H1 (cell line): ENCODE measurements at regions not wholly inside any gene's neighbourhood (a gene's known extent, or its start where the extent isn't known, plus 50 kb on each side); places are given as distances from the start of the nearest gene placed in this dataset.

ENCODE experiments used
- CTCF ChIA-PET: fragments of 300-600 bp; sonication (Branson Sonifier 250); formaldehyde crosslinking; loops from one replicate; lab custom pipeline; 2021; ENCODE audit not compliant: partially characterized antibody; lab: Charles Lee
- POLR2A ChIA-PET: fragments of 300-600 bp; sonication (Branson Sonifier 250); formaldehyde crosslinking; loops from one replicate; lab custom pipeline; 2021; ENCODE audit warnings: inconsistent platforms; ENCODE audit not compliant: partially characterized antibody; lab: Charles Lee
- DNase-seq, 2 experiments: peaks; one replicate each; pipeline versions ENCODE4 v3.0.0 to v3.0.0-alpha.2; 2010 to 2022; ENCODE audit warnings: low spot score in 2 of 2, low read depth in 1 of 2, mixed read lengths in 1 of 2
- FAIRE-seq: peaks from 2 replicates; lab custom pipeline; 2011; peaks lifted over from hg19 to GRCh38; lab: Jason Lieb, UNC
- H2AFZ ChIP-seq: 2 replicates; pipeline ENCODE4 v1.8.1; 2012; ENCODE audit warnings: low read length, inconsistent platforms
- H2AK5ac ChIP-seq: 2 replicates; pipeline ENCODE4 v1.6.1; 2013; ENCODE audit warnings: low read depth, low read length
- H2BK120ac ChIP-seq: replicated peaks from 2 replicates; pipeline ENCODE3; 2013; ENCODE audit warnings: low read depth, low read length, inconsistent platforms
- H2BK12ac ChIP-seq: 2 replicates; pipeline ENCODE4 v1.6.1; 2013; ENCODE audit warnings: low read depth, low read length
- H2BK15ac ChIP-seq: 2 replicates; pipeline ENCODE4 v1.6.1; 2013; ENCODE audit warnings: low read length
- H2BK20ac ChIP-seq: 2 replicates; pipeline ENCODE4 v1.6.1; 2013; ENCODE audit warnings: low read length
- H2BK5ac ChIP-seq: 2 replicates; pipeline ENCODE4 v1.6.1; 2013; ENCODE audit warnings: low read depth, low read length
- H3K14ac ChIP-seq: 2 replicates; pipeline ENCODE4 v1.6.1; 2013; ENCODE audit warnings: inconsistent platforms; ENCODE audit not compliant: insufficient read length
- H3K18ac ChIP-seq: 2 replicates; pipeline ENCODE4 v1.6.1; 2013; ENCODE audit warnings: low read length; ENCODE audit errors: extremely low read depth
- H3K23ac ChIP-seq: 2 replicates; pipeline ENCODE4 v1.6.1; 2013; ENCODE audit warnings: inconsistent platforms; ENCODE audit not compliant: insufficient read length
- H3K23me2 ChIP-seq: 2 replicates; pipeline ENCODE4 v1.6.1; 2013; ENCODE audit warnings: low read depth, low read length
- H3K27ac ChIP-seq: 2 replicates; pipeline ENCODE4 v1.6.1; 2011; ENCODE audit warnings: low read depth, low read length, inconsistent platforms
- H3K27me3 ChIP-seq, 4 experiments: replicated peaks in 1 of 4; 1 replicate in 1 of 4; 2 replicates in 3 of 4; pipeline versions ENCODE4 v1.6.1 to v1.8.1; 2011 to 2013; ENCODE audit warnings: low read length in 3 of 4, mild to moderate bottlenecking in 3 of 4, inconsistent platforms in 2 of 4, mixed read lengths in 2 of 4, moderate library complexity in 1 of 4; ENCODE audit not compliant: control insufficient read depth in 3 of 4, insufficient read depth in 3 of 4; ENCODE audit errors: extremely low read depth in 1 of 4
- H3K36me3 ChIP-seq, 4 experiments: 2 replicates each; pipeline versions ENCODE4 v1.6.1 to v1.8.1; 2011 to 2013; ENCODE audit warnings: mild to moderate bottlenecking in 4 of 4, low read length in 3 of 4, moderate library complexity in 2 of 4, control low read depth in 1 of 4, inconsistent platforms in 1 of 4; ENCODE audit not compliant: insufficient read depth in 4 of 4, control insufficient read depth in 2 of 4
- H3K4ac ChIP-seq: replicated peaks from 2 replicates; pipeline ENCODE3; 2013; ENCODE audit warnings: low read length, low read depth, mixed read lengths, inconsistent platforms; ENCODE audit not compliant: insufficient read length
- H3K4me1 ChIP-seq, 4 experiments: replicated peaks in 1 of 4; 1 replicate in 1 of 4; 2 replicates in 3 of 4; pipeline versions ENCODE4 v1.6.1 to v1.8.1; 2011 to 2013; ENCODE audit warnings: low read length in 3 of 4, inconsistent platforms in 2 of 4, mixed read lengths in 1 of 4; ENCODE audit not compliant: insufficient read depth in 4 of 4, control insufficient read depth in 3 of 4
- H3K4me2 ChIP-seq, 2 experiments: 2 replicates each; pipeline versions ENCODE4 v1.6.1 to v1.8.1; 2011 to 2013; ENCODE audit warnings: low read depth in 2 of 2, low read length in 2 of 2, control low read depth in 1 of 2, inconsistent platforms in 1 of 2, mild to moderate bottlenecking in 1 of 2; ENCODE audit not compliant: insufficient read depth in 1 of 2
- H3K4me3 ChIP-seq, 4 experiments: fragments of 200-600, 300-600 bp in 1 of 4; sonication (generic), shearing (Covaris generic), sonication (Bioruptor Twin) in 1 of 4; 2 replicates each; pipeline versions ENCODE4 v1.5.1 to v1.8.1; 2011 to 2016; ENCODE audit warnings: low read length in 4 of 4, low read depth in 3 of 4, control low read depth in 2 of 4, inconsistent platforms in 2 of 4, mild to moderate bottlenecking in 2 of 4, mixed read lengths in 1 of 4, moderate library complexity in 1 of 4; ENCODE audit not compliant: insufficient read depth in 2 of 4; ENCODE audit errors: extremely low read depth in 1 of 4
- H3K56ac ChIP-seq: replicated peaks from 2 replicates; pipeline ENCODE3; 2013; ENCODE audit warnings: low read depth, mild to moderate bottlenecking, mixed read lengths, low read length, inconsistent platforms; ENCODE audit not compliant: insufficient read length
- H3K79me1 ChIP-seq: 2 replicates; pipeline ENCODE4 v1.6.1; 2013; ENCODE audit warnings: low read depth, low read length, control low read depth
- H3K79me2 ChIP-seq, 2 experiments: 2 replicates each; pipeline versions ENCODE4 v1.6.1 to v1.8.1; 2012 to 2013; ENCODE audit warnings: low read length in 2 of 2, mild to moderate bottlenecking in 2 of 2, inconsistent platforms in 1 of 2; ENCODE audit not compliant: insufficient read depth in 2 of 2, control insufficient read depth in 1 of 2
- H3K9ac ChIP-seq, 4 experiments: replicated peaks in 1 of 4; 1 replicate in 1 of 4; 2 replicates in 3 of 4; pipeline versions ENCODE4 v1.6.1 to v1.8.1; 2011 to 2013; ENCODE audit warnings: low read depth in 3 of 4, low read length in 3 of 4, control low read depth in 2 of 4, mild to moderate bottlenecking in 2 of 4, moderate library complexity in 2 of 4, inconsistent platforms in 1 of 4; ENCODE audit errors: extremely low read depth in 1 of 4
- H3K9me3 ChIP-seq, 2 experiments: 2 replicates each; pipeline versions ENCODE4 v1.6.1 to v1.8.1; 2012 to 2013; ENCODE audit warnings: mild to moderate bottlenecking in 2 of 2, moderate library complexity in 2 of 2, control low read depth in 1 of 2, inconsistent platforms in 1 of 2, low read depth in 1 of 2, low read length in 1 of 2, mixed read lengths in 1 of 2; ENCODE audit not compliant: insufficient read depth in 2 of 2
- H4K20me1 ChIP-seq, 2 experiments: replicated peaks in 1 of 2; 2 replicates each; pipeline versions ENCODE3 to v1.8.1; 2011 to 2013; ENCODE audit warnings: inconsistent platforms in 2 of 2, low read length in 2 of 2, mild to moderate bottlenecking in 1 of 2; ENCODE audit not compliant: insufficient read depth in 2 of 2, control insufficient read depth in 1 of 2
- H4K5ac ChIP-seq: 2 replicates; pipeline ENCODE4 v1.6.1; 2013; ENCODE audit warnings: low read length, low read depth, mixed read lengths, inconsistent platforms; ENCODE audit not compliant: insufficient read length
- H4K8ac ChIP-seq: 2 replicates; pipeline ENCODE4 v1.8.0; 2013; ENCODE audit warnings: mild to moderate bottlenecking, moderate library complexity, low read length, inconsistent platforms; ENCODE audit not compliant: insufficient read depth; ENCODE audit errors: extremely low read depth
- H4K91ac ChIP-seq: replicated peaks from 2 replicates; pipeline ENCODE3; 2013; ENCODE audit warnings: low read length, mixed read lengths, inconsistent platforms; ENCODE audit not compliant: insufficient read length
- CHD2 ChIP-seq: IDR thresholded peaks from 2 replicates; pipeline ENCODE4 v1.6.1; 2012; ENCODE audit warnings: low read length, improper control_type of control experiment
- FOSL1 ChIP-seq: IDR thresholded peaks from 2 replicates; pipeline ENCODE4 v1.6.1; 2011; ENCODE audit warnings: mild to moderate bottlenecking, low read depth, low read length, moderate library complexity; ENCODE audit not compliant: insufficient read depth
- HDAC6 ChIP-seq: IDR thresholded peaks from one replicate; pipeline ENCODE4 v1.7.1; 2012; ENCODE audit warnings: low read depth, mild to moderate bottlenecking, inconsistent platforms, low read length, moderate library complexity
- JUN ChIP-seq: IDR thresholded peaks from 2 replicates; pipeline ENCODE4 v1.6.1; 2011; ENCODE audit warnings: low read depth, mild to moderate bottlenecking, improper control_type of control experiment, low read length
- KDM1A ChIP-seq: fragments of 200-600, 300-600 bp; sonication (generic); IDR thresholded peaks from 2 replicates; pipeline ENCODE4 v1.7.1; 2016; ENCODE audit warnings: mild to moderate bottlenecking, low read length, borderline replicate concordance
- RAD21 ChIP-seq, 2 experiments: IDR thresholded peaks in 1 of 2; conservative IDR thresholded peaks in 1 of 2; 2 replicates each; pipeline ENCODE4 v1.6.1; 2011; ENCODE audit warnings: low read depth in 2 of 2, low read length in 2 of 2, improper control_type of control experiment in 1 of 2, inconsistent platforms in 1 of 2, mild to moderate bottlenecking in 1 of 2, moderate library complexity in 1 of 2
- RNF2 ChIP-seq: fragments of 200-900, 300-1000 bp; sonication (generic); IDR thresholded peaks from 2 replicates; pipeline ENCODE4 v1.7.1; 2016; ENCODE audit warnings: borderline replicate concordance, low read depth, mild to moderate bottlenecking, antibody characterized with exemption, low read length; ENCODE audit not compliant: poor library complexity, severe bottlenecking; ENCODE audit errors: missing control alignments
- SIRT6 ChIP-seq: IDR thresholded peaks from one replicate; pipeline ENCODE4 v1.7.1; 2012; ENCODE audit warnings: low read length, inconsistent platforms
- TBP ChIP-seq: IDR thresholded peaks from 2 replicates; pipeline ENCODE4 v1.6.1; 2011; ENCODE audit warnings: low read depth, low read length, improper control_type of control experiment
- WGBS, 2 experiments: shearing (Covaris generic) in 1 of 2; methylation state at CpG; one replicate each; pipeline versions ENCODE4 v1.1.6 to v1.1.7; 2013 to 2015; ENCODE audit warnings: low lambda C conversion rate in 2 of 2, mixed read lengths in 2 of 2, inconsistent platforms in 1 of 2, low coverage in 1 of 2, missing lambda C conversion rate in 1 of 2; ENCODE audit not compliant: insufficient replicate concordance in 2 of 2, insufficient coverage in 1 of 2, insufficient read length in 1 of 2; ENCODE audit errors: extremely low coverage in 1 of 2, missing lambda C conversion rate in 1 of 2; 5-methylcytosine and 5-hydroxymethylcytosine counted together

- Histone ChIP-seq H3K9ac (no peak overlapping the region), H4K8ac (no peak overlapping the region; the same call in 1 of the 2 replicates), H2BK5ac (no peak overlapping the region), H3K56ac (no peak overlapping the region), H3K14ac (no peak overlapping the region), H3K79me1 (no peaks in the 10 kb centered on the region), H2AK5ac (no peak overlapping the region), H3K23me2 (no peaks in the 10 kb centered on the region), H3K79me2 (no peaks in the 10 kb centered on the region), H3K4ac (no peak overlapping the region), H4K5ac (no peak overlapping the region), H3K18ac (no peak overlapping the region), H2BK120ac (no peak overlapping the region), H3K36me3 (no peaks in the 10 kb centered on the region), H2BK12ac (no peak overlapping the region), H3K4me2 (no peak overlapping the region), H3K27ac (no peak overlapping the region), H2BK15ac (no peak overlapping the region), H3K9me3 (no peaks in the 10 kb centered on the region), H3K23ac (no peak overlapping the region), H3K27me3 (no peaks in the 10 kb centered on the region), H4K20me1 (no peaks in the 10 kb centered on the region), H2BK20ac (no peak overlapping the region), H4K91ac (no peak overlapping the region), H2AFZ (no peak overlapping the region), H3K4me3 (no peak overlapping the region), H3K4me1 (no peaks in the 10 kb centered on the region)
- ChIA-PET CTCF (interaction anchor here (0.6 to 2.1 kb wide), 3 partner anchors 9 to 68 kb away, joined by 3 to 11 read pairs (median 11); no protein-coding TSS in a partner anchor), POLR2A (interaction anchor here (1.3 kb wide), 1 partner anchor 9 kb away, joined by 3 read pairs; no protein-coding TSS in a partner anchor)
- 70% methylated on average over 2 of the region's 2 CpGs; no CpG with 5 or more reads in 1 of the 2 experiments for WGBS, 2 experiments
- TF ChIP-seq KDM1A (no peak), TBP (no peak), RAD21 (IDR thresholded peaks at IDR 0.05 in 1 of 2, conservative IDR thresholded peaks at IDR 0.05 in 1 of 2; ENCODE audit: low read depth in 2 of 2, low read length in 2 of 2) (no peak), JUN (no peak), SIRT6 (no peak), FOSL1 (no peak), HDAC6 (no peak), CHD2 (no peak), RNF2 (no peak)
- DNase-seq, result peak in 1 of 2 experiments; percentile 3
- FAIRE-seq, result no peak
Observed at GRCh38 chr7:132666774-132667172, 90.5 kb upstream of the PLXNA4 start.
